ENCODE measurements at regions not wholly inside any gene's neighbourhood (a gene's known extent, or its start where the extent isn't known, plus 50 kb on each side); places are given as distances from the start of the nearest gene placed in this dataset.

- TF ChIP-seq, protein P1, sequence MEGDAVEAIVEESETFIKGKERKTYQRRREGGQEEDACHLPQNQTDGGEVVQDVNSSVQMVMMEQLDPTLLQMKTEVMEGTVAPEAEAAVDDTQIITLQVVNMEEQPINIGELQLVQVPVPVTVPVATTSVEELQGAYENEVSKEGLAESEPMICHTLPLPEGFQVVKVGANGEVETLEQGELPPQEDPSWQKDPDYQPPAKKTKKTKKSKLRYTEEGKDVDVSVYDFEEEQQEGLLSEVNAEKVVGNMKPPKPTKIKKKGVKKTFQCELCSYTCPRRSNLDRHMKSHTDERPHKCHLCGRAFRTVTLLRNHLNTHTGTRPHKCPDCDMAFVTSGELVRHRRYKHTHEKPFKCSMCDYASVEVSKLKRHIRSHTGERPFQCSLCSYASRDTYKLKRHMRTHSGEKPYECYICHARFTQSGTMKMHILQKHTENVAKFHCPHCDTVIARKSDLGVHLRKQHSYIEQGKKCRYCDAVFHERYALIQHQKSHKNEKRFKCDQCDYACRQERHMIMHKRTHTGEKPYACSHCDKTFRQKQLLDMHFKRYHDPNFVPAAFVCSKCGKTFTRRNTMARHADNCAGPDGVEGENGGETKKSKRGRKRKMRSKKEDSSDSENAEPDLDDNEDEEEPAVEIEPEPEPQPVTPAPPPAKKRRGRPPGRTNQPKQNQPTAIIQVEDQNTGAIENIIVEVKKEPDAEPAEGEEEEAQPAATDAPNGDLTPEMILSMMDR (IDR thresholded peaks at IDR 0.05 in 8 of 11, conservative IDR thresholded peaks at IDR 0.05 in 3 of 11), result no peak
- TF ChIP-seq POLR2AphosphoS5 (IDR thresholded peaks at IDR 0.05), result no peak
Measured at GRCh38 chr4:57314636-57315035, 204.5 kb upstream of the IGFBP7 start.

All from spleen (tissue), 7 donors.